Ovary (tissue), 7 donors: ENCODE measurements at regions not wholly inside any gene's neighbourhood (a gene's known extent, or its start where the extent isn't known, plus 50 kb on each side); places are given as distances from the start of the nearest gene placed in this dataset.

Source experiments
- DNase-seq, 5 donors: peaks; one replicate each; pipeline ENCODE4 v3.0.0-alpha.2; 2019 to 2020
- H3K27ac ChIP-seq, 2 donors: fragments of 200-600 bp; one replicate each; pipeline versions ENCODE4 v1.5.1 to v1.8.0; 2019 to 2022
- H3K27me3 ChIP-seq: fragments of 200-600 bp; one replicate; pipeline ENCODE4 v1.8.0; 2022
- H3K36me3 ChIP-seq: fragments of 200-600 bp; sonication (generic); one replicate; pipeline ENCODE4 v1.5.1; 2019
- H3K4me1 ChIP-seq: one replicate; pipeline ENCODE4 v1.8.1; 2013; ENCODE audit warnings: mild to moderate bottlenecking, moderate library complexity; ENCODE audit not compliant: insufficient read depth
- H3K4me3 ChIP-seq: fragments of 200-600 bp; sonication (generic); one replicate; pipeline ENCODE4 v1.5.1; 2017
- H3K9me3 ChIP-seq, 2 donors: fragments of 200-600 bp in 1 of 2; sonication (generic) in 1 of 2; one replicate each; pipeline versions ENCODE4 v1.5.1 to v1.8.1; 2013 to 2019; ENCODE audit warnings: mild to moderate bottlenecking in 1 of 2, moderate library complexity in 1 of 2
- CTCF ChIP-seq, 3 donors: fragments of 450-650 bp in 2 of 3; fragments of 200-600 bp in 1 of 3; IDR thresholded peaks; one replicate each; pipeline versions ENCODE4 v1.5.1 to v1.8.0; 2016 to 2022; ENCODE audit warnings: antibody characterized with exemption in 3 of 3, mild to moderate bottlenecking in 1 of 3
- EP300 ChIP-seq: sonication (generic); formaldehyde crosslinking; IDR thresholded peaks from one replicate; pipeline ENCODE4 v1.6.1; 2017; ENCODE audit warnings: antibody characterized with exemption
- POLR2A ChIP-seq: fragments of 450-650 bp; IDR thresholded peaks from one replicate; pipeline ENCODE4 v1.6.1; 2017; ENCODE audit warnings: antibody characterized with exemption, mild to moderate bottlenecking, moderate library complexity
- WGBS, 3 donors: extraction: QIAGEN DNeasy Blood & Tissue Kit in 1 of 3; methylation state at CpG; one replicate each; pipeline versions ENCODE4 v1.1.5 to v1.1.7; 2013 to 2017; 5-methylcytosine and 5-hydroxymethylcytosine counted together
- intact Hi-C, 4 donors: fragments of 100-400 bp; cut with DNase I; formaldehyde crosslinking; loops; one replicate each; pipeline versions ENCODE4 v1.11.0 to v1.15.1; 2022 to 2023
- donor health status: DM: no; HTN: no; CAD: no; lungs with moderate emphysema.
- donor health status: DM: no; HTN: no; CAD: no.
- donor health status: Bipolar disorder and iron deficiency.
- donor health status: DM: no; HTN: no; CAD: no.
- donor health status: DM: yes; HTN: yes; CAD: no.

GRCh38 chr7:109295158-109295557 is 725.5 kb downstream of the DNAJB9 start:
- no peak for DNase-seq
- TF ChIP-seq POLR2A (no peak), CTCF (IDR thresholded peaks at IDR 0.05) (no peak), EP300 (no peak)
- intact Hi-C loops = no loop called here
- Histone ChIP-seq H3K27me3 (no peaks in the 10 kb centered on the region), H3K27ac (no peak overlapping the region), H3K36me3 (no peaks in the 10 kb centered on the region), H3K4me1 (no peaks in the 10 kb centered on the region), H3K9me3 (no peaks in the 10 kb centered on the region), H3K4me3 (no peak overlapping the region)
- 15 to 31% (median 15%) methylated on average over 2 of the region's 2 CpGs for WGBS, 3 donors

GRCh38 chr7:109308816-109309215 is 739.1 kb downstream of the DNAJB9 start:
- Histone ChIP-seq H3K4me1 (no peaks in the 10 kb centered on the region), H3K27me3 (no peaks in the 10 kb centered on the region), H3K9me3 (no peaks in the 10 kb centered on the region), H3K36me3 (no peaks in the 10 kb centered on the region), H3K27ac (no peak overlapping the region), H3K4me3 (no peak overlapping the region)
- no peak for TF ChIP-seq CTCF (IDR thresholded peaks at IDR 0.05)
- TF ChIP-seq POLR2A = no peak
- no peak for TF ChIP-seq EP300
- intact Hi-C loops = no loop called here
- 71 to 87% (median 83%) methylated on average over 1 of the region's 1 CpG for WGBS, 3 donors
- DNase-seq = no peak

GRCh38 chr7:109309790-109310189 is 740.1 kb downstream of the DNAJB9 start:
- H3K27ac ChIP-seq = no peak overlapping the region
- no peaks in the 10 kb centered on the region for H3K27me3 ChIP-seq
- no peaks in the 10 kb centered on the region for H3K36me3 ChIP-seq
- H3K4me3 ChIP-seq = no peak overlapping the region
- H3K9me3 ChIP-seq = no peaks in the 10 kb centered on the region
- intact Hi-C loops = no loop called here
- DNase-seq = no peak
- H3K4me1 ChIP-seq = no peaks in the 10 kb centered on the region
- no peak for TF ChIP-seq CTCF (IDR thresholded peaks at IDR 0.05)
- TF ChIP-seq EP300 = no peak
- TF ChIP-seq POLR2A = no peak
- 87 to 93% (median 92%) methylated on average over 3 of the region's 3 CpGs for WGBS, 3 donors

GRCh38 chr7:109318136-109318535 is 748.5 kb downstream of the DNAJB9 start:
- TF ChIP-seq POLR2A (no peak), CTCF (IDR thresholded peaks at IDR 0.05) (no peak), EP300 (no peak)
- Histone ChIP-seq H3K36me3 (no peaks in the 10 kb centered on the region), H3K27me3 (no peaks in the 10 kb centered on the region), H3K27ac (no peak overlapping the region), H3K4me3 (no peak overlapping the region), H3K9me3 (no peaks in the 10 kb centered on the region), H3K4me1 (no peaks in the 10 kb centered on the region)
- no peak for DNase-seq
- intact Hi-C loops = no loop called here

- Histone ChIP-seq H3K4me3 (no peak overlapping the region), H3K9me3 (no peaks in the 10 kb centered on the region), H3K4me1 (no peaks in the 10 kb centered on the region), H3K27me3 (no peaks in the 10 kb centered on the region), H3K27ac (no peak overlapping the region), H3K36me3 (no peaks in the 10 kb centered on the region)
- TF ChIP-seq POLR2A (no peak), CTCF (IDR thresholded peaks at IDR 0.05) (no peak), EP300 (no peak)
- intact Hi-C loops = no loop called here
- no peak for DNase-seq
- 69 to 82% (median 75%) methylated on average over 2 of the region's 2 CpGs for WGBS, 3 donors
These were observed 753.2 kb downstream of the DNAJB9 start for GRCh38 chr7:109322833-109323232.
